H1 (cell line): ENCODE measurements at regions not wholly inside any gene's neighbourhood (a gene's known extent, or its start where the extent isn't known, plus 50 kb on each side); places are given as distances from the start of the nearest gene placed in this dataset.

Source experiments
- CTCF ChIA-PET: fragments of 300-600 bp; sonication (Branson Sonifier 250); formaldehyde crosslinking; loops from one replicate; lab custom pipeline; 2021; ENCODE audit not compliant: partially characterized antibody; lab: Charles Lee
- POLR2A ChIA-PET: fragments of 300-600 bp; sonication (Branson Sonifier 250); formaldehyde crosslinking; loops from one replicate; lab custom pipeline; 2021; ENCODE audit warnings: inconsistent platforms; ENCODE audit not compliant: partially characterized antibody; lab: Charles Lee
- DNase-seq, 2 experiments: peaks; one replicate each; pipeline versions ENCODE4 v3.0.0 to v3.0.0-alpha.2; 2010 to 2022; ENCODE audit warnings: low spot score in 2 of 2, low read depth in 1 of 2, mixed read lengths in 1 of 2
- FAIRE-seq: peaks from 2 replicates; lab custom pipeline; 2011; peaks lifted over from hg19 to GRCh38; lab: Jason Lieb, UNC
- H2AFZ ChIP-seq: 2 replicates; pipeline ENCODE4 v1.8.1; 2012; ENCODE audit warnings: low read length, inconsistent platforms
- H2AK5ac ChIP-seq: 2 replicates; pipeline ENCODE4 v1.6.1; 2013; ENCODE audit warnings: low read depth, low read length
- H2BK120ac ChIP-seq: replicated peaks from 2 replicates; pipeline ENCODE3; 2013; ENCODE audit warnings: low read depth, low read length, inconsistent platforms
- H2BK12ac ChIP-seq: 2 replicates; pipeline ENCODE4 v1.6.1; 2013; ENCODE audit warnings: low read depth, low read length
- H2BK15ac ChIP-seq: 2 replicates; pipeline ENCODE4 v1.6.1; 2013; ENCODE audit warnings: low read length
- H2BK20ac ChIP-seq: 2 replicates; pipeline ENCODE4 v1.6.1; 2013; ENCODE audit warnings: low read length
- H2BK5ac ChIP-seq: 2 replicates; pipeline ENCODE4 v1.6.1; 2013; ENCODE audit warnings: low read depth, low read length
- H3K14ac ChIP-seq: 2 replicates; pipeline ENCODE4 v1.6.1; 2013; ENCODE audit warnings: inconsistent platforms; ENCODE audit not compliant: insufficient read length
- H3K18ac ChIP-seq: 2 replicates; pipeline ENCODE4 v1.6.1; 2013; ENCODE audit warnings: low read length; ENCODE audit errors: extremely low read depth
- H3K23ac ChIP-seq: 2 replicates; pipeline ENCODE4 v1.6.1; 2013; ENCODE audit warnings: inconsistent platforms; ENCODE audit not compliant: insufficient read length
- H3K23me2 ChIP-seq: 2 replicates; pipeline ENCODE4 v1.6.1; 2013; ENCODE audit warnings: low read depth, low read length
- H3K27ac ChIP-seq: 2 replicates; pipeline ENCODE4 v1.6.1; 2011; ENCODE audit warnings: low read depth, low read length, inconsistent platforms
- H3K27me3 ChIP-seq, 4 experiments: replicated peaks in 1 of 4; 1 replicate in 1 of 4; 2 replicates in 3 of 4; pipeline versions ENCODE4 v1.6.1 to v1.8.1; 2011 to 2013; ENCODE audit warnings: low read length in 3 of 4, mild to moderate bottlenecking in 3 of 4, inconsistent platforms in 2 of 4, mixed read lengths in 2 of 4, moderate library complexity in 1 of 4; ENCODE audit not compliant: control insufficient read depth in 3 of 4, insufficient read depth in 3 of 4; ENCODE audit errors: extremely low read depth in 1 of 4
- H3K36me3 ChIP-seq, 4 experiments: 2 replicates each; pipeline versions ENCODE4 v1.6.1 to v1.8.1; 2011 to 2013; ENCODE audit warnings: mild to moderate bottlenecking in 4 of 4, low read length in 3 of 4, moderate library complexity in 2 of 4, control low read depth in 1 of 4, inconsistent platforms in 1 of 4; ENCODE audit not compliant: insufficient read depth in 4 of 4, control insufficient read depth in 2 of 4
- H3K4ac ChIP-seq: replicated peaks from 2 replicates; pipeline ENCODE3; 2013; ENCODE audit warnings: low read length, low read depth, mixed read lengths, inconsistent platforms; ENCODE audit not compliant: insufficient read length
- H3K4me1 ChIP-seq, 4 experiments: replicated peaks in 1 of 4; 1 replicate in 1 of 4; 2 replicates in 3 of 4; pipeline versions ENCODE4 v1.6.1 to v1.8.1; 2011 to 2013; ENCODE audit warnings: low read length in 3 of 4, inconsistent platforms in 2 of 4, mixed read lengths in 1 of 4; ENCODE audit not compliant: insufficient read depth in 4 of 4, control insufficient read depth in 3 of 4
- H3K4me2 ChIP-seq, 2 experiments: 2 replicates each; pipeline versions ENCODE4 v1.6.1 to v1.8.1; 2011 to 2013; ENCODE audit warnings: low read depth in 2 of 2, low read length in 2 of 2, control low read depth in 1 of 2, inconsistent platforms in 1 of 2, mild to moderate bottlenecking in 1 of 2; ENCODE audit not compliant: insufficient read depth in 1 of 2
- H3K4me3 ChIP-seq, 4 experiments: fragments of 200-600, 300-600 bp in 1 of 4; sonication (generic), shearing (Covaris generic), sonication (Bioruptor Twin) in 1 of 4; 2 replicates each; pipeline versions ENCODE4 v1.5.1 to v1.8.1; 2011 to 2016; ENCODE audit warnings: low read length in 4 of 4, low read depth in 3 of 4, control low read depth in 2 of 4, inconsistent platforms in 2 of 4, mild to moderate bottlenecking in 2 of 4, mixed read lengths in 1 of 4, moderate library complexity in 1 of 4; ENCODE audit not compliant: insufficient read depth in 2 of 4; ENCODE audit errors: extremely low read depth in 1 of 4
- H3K56ac ChIP-seq: replicated peaks from 2 replicates; pipeline ENCODE3; 2013; ENCODE audit warnings: low read depth, mild to moderate bottlenecking, mixed read lengths, low read length, inconsistent platforms; ENCODE audit not compliant: insufficient read length
- H3K79me1 ChIP-seq: 2 replicates; pipeline ENCODE4 v1.6.1; 2013; ENCODE audit warnings: low read depth, low read length, control low read depth
- H3K79me2 ChIP-seq, 2 experiments: 2 replicates each; pipeline versions ENCODE4 v1.6.1 to v1.8.1; 2012 to 2013; ENCODE audit warnings: low read length in 2 of 2, mild to moderate bottlenecking in 2 of 2, inconsistent platforms in 1 of 2; ENCODE audit not compliant: insufficient read depth in 2 of 2, control insufficient read depth in 1 of 2
- H3K9ac ChIP-seq, 4 experiments: replicated peaks in 1 of 4; 1 replicate in 1 of 4; 2 replicates in 3 of 4; pipeline versions ENCODE4 v1.6.1 to v1.8.1; 2011 to 2013; ENCODE audit warnings: low read depth in 3 of 4, low read length in 3 of 4, control low read depth in 2 of 4, mild to moderate bottlenecking in 2 of 4, moderate library complexity in 2 of 4, inconsistent platforms in 1 of 4; ENCODE audit errors: extremely low read depth in 1 of 4
- H3K9me3 ChIP-seq, 2 experiments: 2 replicates each; pipeline versions ENCODE4 v1.6.1 to v1.8.1; 2012 to 2013; ENCODE audit warnings: mild to moderate bottlenecking in 2 of 2, moderate library complexity in 2 of 2, control low read depth in 1 of 2, inconsistent platforms in 1 of 2, low read depth in 1 of 2, low read length in 1 of 2, mixed read lengths in 1 of 2; ENCODE audit not compliant: insufficient read depth in 2 of 2
- H4K20me1 ChIP-seq, 2 experiments: replicated peaks in 1 of 2; 2 replicates each; pipeline versions ENCODE3 to v1.8.1; 2011 to 2013; ENCODE audit warnings: inconsistent platforms in 2 of 2, low read length in 2 of 2, mild to moderate bottlenecking in 1 of 2; ENCODE audit not compliant: insufficient read depth in 2 of 2, control insufficient read depth in 1 of 2
- H4K5ac ChIP-seq: 2 replicates; pipeline ENCODE4 v1.6.1; 2013; ENCODE audit warnings: low read length, low read depth, mixed read lengths, inconsistent platforms; ENCODE audit not compliant: insufficient read length
- H4K8ac ChIP-seq: 2 replicates; pipeline ENCODE4 v1.8.0; 2013; ENCODE audit warnings: mild to moderate bottlenecking, moderate library complexity, low read length, inconsistent platforms; ENCODE audit not compliant: insufficient read depth; ENCODE audit errors: extremely low read depth
- H4K91ac ChIP-seq: replicated peaks from 2 replicates; pipeline ENCODE3; 2013; ENCODE audit warnings: low read length, mixed read lengths, inconsistent platforms; ENCODE audit not compliant: insufficient read length
- ATF2 ChIP-seq: IDR thresholded peaks from 2 replicates; pipeline ENCODE4 v1.6.1; 2012; ENCODE audit warnings: low read length, inconsistent platforms
- BACH1 ChIP-seq: IDR thresholded peaks from 2 replicates; pipeline ENCODE4 v1.6.1; 2012; ENCODE audit warnings: low read length, improper control_type of control experiment
- CHD1 ChIP-seq: IDR thresholded peaks from 2 replicates; pipeline ENCODE4 v1.6.1; 2012; ENCODE audit warnings: low read depth, low read length, improper control_type of control experiment
- EGR1 ChIP-seq: IDR thresholded peaks from 2 replicates; pipeline ENCODE4 v1.6.1; 2011; ENCODE audit warnings: low read depth, low read length, borderline replicate concordance
- EZH2 ChIP-seq: fragments of 200-600 bp; sonication (generic); IDR thresholded peaks from 2 replicates; pipeline ENCODE4 v1.7.1; 2012; ENCODE audit warnings: low read depth, mild to moderate bottlenecking, moderate library complexity, low read length, inconsistent platforms; ENCODE audit not compliant: severe bottlenecking
- JUN ChIP-seq: IDR thresholded peaks from 2 replicates; pipeline ENCODE4 v1.6.1; 2011; ENCODE audit warnings: low read depth, mild to moderate bottlenecking, improper control_type of control experiment, low read length
- JUND ChIP-seq: IDR thresholded peaks from 2 replicates; pipeline ENCODE4 v1.6.1; 2011; ENCODE audit warnings: mild to moderate bottlenecking, improper control_type of control experiment, low read length
- MAX ChIP-seq: IDR thresholded peaks from 2 replicates; pipeline ENCODE4 v1.6.1; 2012; ENCODE audit warnings: inconsistent platforms
- POLR2A ChIP-seq, 2 experiments: IDR thresholded peaks; 1 replicate in 1 of 2; 2 replicates in 1 of 2; pipeline ENCODE4 v1.6.1; 2011; ENCODE audit warnings: low read depth in 2 of 2, low read length in 2 of 2, mild to moderate bottlenecking in 2 of 2; ENCODE audit errors: control extremely low read depth in 1 of 2
- TAF7 ChIP-seq: optimal IDR thresholded peaks from 2 replicates; pipeline ENCODE3; 2011; ENCODE audit warnings: low read depth, mild to moderate bottlenecking, inconsistent platforms, low read length, moderate library complexity, borderline replicate concordance
- TEAD4 ChIP-seq: IDR thresholded peaks from 2 replicates; pipeline ENCODE4 v1.6.1; 2012; ENCODE audit warnings: low read depth, low read length, inconsistent platforms, mixed read lengths
- WGBS, 2 experiments: shearing (Covaris generic) in 1 of 2; methylation state at CpG; one replicate each; pipeline versions ENCODE4 v1.1.6 to v1.1.7; 2013 to 2015; ENCODE audit warnings: low lambda C conversion rate in 2 of 2, mixed read lengths in 2 of 2, inconsistent platforms in 1 of 2, low coverage in 1 of 2, missing lambda C conversion rate in 1 of 2; ENCODE audit not compliant: insufficient replicate concordance in 2 of 2, insufficient coverage in 1 of 2, insufficient read length in 1 of 2; ENCODE audit errors: extremely low coverage in 1 of 2, missing lambda C conversion rate in 1 of 2; 5-methylcytosine and 5-hydroxymethylcytosine counted together

- no peak overlapping the region for H2BK15ac ChIP-seq
- no peak overlapping the region for H3K4me2 ChIP-seq
- TF ChIP-seq JUN = no peak
- TF ChIP-seq MAX = no peak
- TF ChIP-seq JUND = no peak
- TF ChIP-seq BACH1 = no peak
- no peak for TF ChIP-seq CHD1
- no peak for TF ChIP-seq EZH2
- no peak for TF ChIP-seq ATF2
- no peak for TF ChIP-seq TEAD4
- TF ChIP-seq POLR2A (IDR thresholded peaks at IDR 0.05; ENCODE audit: control extremely low read depth in 1 of 2, low read depth in 2 of 2, low read length in 2 of 2) = no peak
- no peak for TF ChIP-seq TAF7
- no peak for TF ChIP-seq EGR1
- no peak overlapping the region for H2BK20ac ChIP-seq
- no peaks in the 10 kb centered on the region for H4K20me1 ChIP-seq
- POLR2A ChIA-PET = interaction anchor here (0.8 to 0.9 kb wide), 2 partner anchors 12 to 16 kb away, joined by 3 to 4 read pairs; no protein-coding TSS in a partner anchor
- WGBS, 2 experiments = 84% methylated on average over 4 of the region's 4 CpGs; no CpG with 5 or more reads in 1 of the 2 experiments
- no peak overlapping the region for H3K4ac ChIP-seq
- no peaks in the 10 kb centered on the region for H3K9me3 ChIP-seq
- H2AFZ ChIP-seq = no peak overlapping the region
- H4K91ac ChIP-seq = no peak overlapping the region
- H4K5ac ChIP-seq = no peak overlapping the region
- no peak overlapping the region for H3K14ac ChIP-seq
- no peaks in the 10 kb centered on the region for H3K36me3 ChIP-seq
- no peak overlapping the region for H2BK12ac ChIP-seq
- H3K4me1 ChIP-seq = peaks cover 1 to 5% (median 2%) of the 10 kb centered on the region in 4 experiments; a peak in 3 of 7 replicates
- H2AK5ac ChIP-seq = no peak overlapping the region
- no peaks in the 10 kb centered on the region for H3K27me3 ChIP-seq
- 0 out of 4 replicates have a peak, but pooled peaks cover 0 to 5% of the 10 kb centered on the region in 2 experiments for H3K79me2 ChIP-seq
- H2BK120ac ChIP-seq = no peak overlapping the region
- H3K23ac ChIP-seq = no peak overlapping the region
- no peak overlapping the region for H3K27ac ChIP-seq
- no peak overlapping the region for H4K8ac ChIP-seq
- no peak overlapping the region for H2BK5ac ChIP-seq
- no peak overlapping the region for H3K4me3 ChIP-seq
- no peak overlapping the region for H3K56ac ChIP-seq
- DNase-seq = no peak
- CTCF ChIA-PET = interaction anchor here (0.7 to 1.0 kb wide), 3 partner anchors 28 to 61 kb away, joined by 3 to 4 read pairs (median 3); no protein-coding TSS in a partner anchor
- no peak for FAIRE-seq
- no peak overlapping the region for H3K18ac ChIP-seq
- H3K9ac ChIP-seq = no peak overlapping the region
- H3K23me2 ChIP-seq = no peaks in the 10 kb centered on the region
- no peaks in the 10 kb centered on the region for H3K79me1 ChIP-seq
Measured at GRCh38 chr4:112882286-112882685, 167.2 kb upstream of the ANK2 start.
